Muscle of arm (tissue), 1 donor: ENCODE measurements at regions not wholly inside any gene's neighbourhood (a gene's known extent, or its start where the extent isn't known, plus 50 kb on each side); places are given as distances from the start of the nearest gene placed in this dataset.
"Not testable (repeated sequence)": the region's sequence is repeated elsewhere in the genome, so short reads cannot be mapped to it uniquely, and the experiment has no call there.

ENCODE experiments used
- DNase-seq: peaks from one replicate; pipeline ENCODE4 v3.0.0-alpha.2; 2013

DNA sequence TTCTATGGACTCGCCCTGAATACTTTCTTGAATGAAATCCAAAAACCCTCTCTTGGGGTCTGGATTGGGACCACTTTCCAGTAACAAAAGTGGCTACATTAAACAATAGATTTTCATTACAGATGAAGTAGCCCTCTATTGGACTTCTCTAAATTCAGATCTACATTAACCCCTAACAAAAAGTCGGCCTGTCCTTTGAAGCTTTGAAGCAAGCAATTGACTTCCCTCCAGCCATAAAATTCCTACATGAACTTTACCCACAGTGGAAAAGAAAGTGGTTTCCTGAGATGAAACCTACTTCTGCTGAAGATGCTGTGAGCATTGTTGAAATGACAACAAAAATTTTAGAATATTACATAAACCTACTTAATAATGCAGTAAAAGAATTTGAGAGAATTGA lies 967.1 kb upstream of the ROBO1 start:
- DNase-seq: no peak

DNA sequence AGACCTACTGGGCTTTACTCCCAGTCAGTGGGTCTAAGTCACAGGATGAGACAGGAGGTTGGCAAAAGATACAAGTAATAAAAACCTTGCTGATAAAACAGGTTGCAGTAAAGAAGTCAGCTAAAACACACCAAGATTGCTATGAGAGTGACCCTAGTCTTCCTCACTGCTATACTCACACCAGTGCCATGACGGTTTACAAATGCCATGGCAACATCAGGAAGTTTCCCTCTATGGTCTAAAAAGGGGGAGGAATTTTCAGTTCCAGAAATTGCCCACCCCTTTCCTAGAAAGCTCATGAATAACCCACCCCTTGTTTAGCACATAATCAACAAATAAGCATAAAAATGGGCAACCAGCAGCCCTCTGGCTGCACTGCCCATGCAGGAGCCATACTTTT lies 966.7 kb upstream of the ROBO1 start:
- DNase-seq: no peak

- DNase-seq: no peak
Measured at GRCh38 chr3:80733522-80734176, 965.9 kb upstream of the ROBO1 start.

- not testable (repeated sequence) for DNase-seq
Measured at GRCh38 chr3:80727561-80727960, 959.8 kb upstream of the ROBO1 start.

DNA sequence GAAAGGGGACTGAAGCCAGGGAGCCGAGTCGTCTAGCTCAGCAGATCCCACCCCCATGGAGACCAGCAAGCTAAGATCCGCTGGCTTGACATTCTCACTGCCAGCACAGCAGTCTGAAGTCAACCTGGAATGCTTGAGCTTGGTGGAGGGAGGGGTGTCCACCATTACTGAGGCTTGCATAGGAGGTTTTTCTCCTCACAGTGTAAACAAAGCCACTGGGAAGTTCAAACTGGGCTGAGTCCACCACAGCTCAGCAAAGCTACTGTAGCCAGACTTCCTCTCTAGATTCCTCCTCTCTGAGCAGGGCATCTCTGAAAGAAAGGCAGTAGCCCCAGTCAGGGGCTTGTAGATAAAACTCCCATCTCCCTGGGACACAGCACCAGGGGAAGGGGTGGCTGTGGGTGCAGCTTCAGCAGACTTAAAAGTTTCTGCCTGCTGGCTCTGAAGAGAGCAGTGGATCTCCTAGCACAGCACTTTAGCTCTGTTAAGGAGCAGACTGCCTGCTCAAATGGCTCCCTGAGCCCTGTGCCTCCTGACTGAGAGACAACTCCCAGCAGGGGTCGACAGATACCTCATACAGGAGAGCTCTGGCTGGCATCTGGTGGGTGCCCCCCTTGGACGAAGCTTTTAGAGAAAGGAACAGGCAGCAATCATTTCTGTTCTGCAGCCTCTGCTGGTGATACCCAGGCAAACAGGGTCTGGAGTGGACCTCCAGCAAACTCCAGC lies 942.0 kb upstream of the ROBO1 start:
- not testable (repeated sequence) for DNase-seq

- DNase-seq: no peak
Measured at GRCh38 chr3:80705290-80705689, 937.5 kb upstream of the ROBO1 start.

DNA sequence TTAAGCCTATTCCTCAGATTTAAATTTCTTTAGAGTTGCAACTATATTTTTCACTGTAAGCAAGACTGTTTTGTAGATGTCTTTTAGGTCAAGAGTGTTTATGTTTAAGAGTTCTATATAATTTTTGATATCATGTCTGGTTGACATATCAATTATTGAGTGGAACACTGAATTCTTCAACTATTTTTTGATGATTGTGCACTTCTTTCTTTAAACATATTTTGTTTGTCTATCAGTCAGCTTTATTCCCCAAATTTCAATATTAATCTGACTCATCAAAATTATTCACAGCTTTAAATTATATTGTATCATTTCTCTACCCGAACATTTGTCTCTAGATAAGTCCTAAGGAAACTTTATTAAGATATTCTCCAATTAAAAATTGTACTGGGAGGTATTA lies 933.6 kb upstream of the ROBO1 start:
- no peak for DNase-seq

DNA sequence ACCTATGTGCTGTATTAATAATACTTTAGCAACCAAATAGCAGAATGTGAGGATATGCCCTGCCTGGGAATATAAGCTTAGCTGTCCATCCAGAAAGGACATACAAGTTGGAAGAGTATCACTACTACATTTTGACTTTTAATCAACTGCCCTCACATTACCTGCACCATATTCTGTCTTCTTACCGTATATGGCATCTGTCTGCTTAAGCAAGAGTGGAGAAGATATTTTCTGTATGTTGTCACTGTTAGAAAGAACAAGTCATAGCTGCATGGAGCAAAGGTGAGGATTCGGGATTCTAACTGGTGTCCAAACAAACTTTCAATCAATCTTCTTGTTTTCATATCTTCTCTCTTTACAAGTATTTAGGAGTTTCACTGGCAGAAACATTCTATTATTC lies 929.5 kb upstream of the ROBO1 start:
- DNase-seq: no peak

- no peak for DNase-seq
Measured at GRCh38 chr3:80696280-80696679, 928.5 kb upstream of the ROBO1 start.

DNA sequence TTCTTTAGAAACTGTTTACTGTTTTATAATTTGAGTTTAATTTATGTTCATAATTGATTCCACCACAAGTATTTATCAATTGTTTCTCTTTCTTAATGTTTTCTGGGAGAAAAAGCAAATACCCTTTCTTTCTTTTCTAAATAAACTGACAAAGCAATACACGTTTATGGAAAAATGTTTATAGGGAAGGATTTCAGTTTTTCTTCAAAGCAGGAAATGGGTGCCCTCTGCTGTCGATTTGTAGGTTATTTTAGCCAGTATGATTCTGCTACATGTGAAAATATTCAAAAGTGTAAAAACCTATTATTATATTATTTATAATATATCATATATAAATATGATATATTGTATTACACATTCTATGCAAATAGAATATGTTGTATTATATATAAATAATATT lies 921.0 kb upstream of the ROBO1 start:
- DNase-seq: peak; percentile 19

GRCh38 chr3:80682951-80683350 lies 915.2 kb upstream of the ROBO1 start:
- no peak for DNase-seq

GRCh38 chr3:80682235-80682634 lies 914.4 kb upstream of the ROBO1 start:
- no peak for DNase-seq

- peak; percentile 1 for DNase-seq
Measured at GRCh38 chr3:80677796-80678195, 910.0 kb upstream of the ROBO1 start.

DNA sequence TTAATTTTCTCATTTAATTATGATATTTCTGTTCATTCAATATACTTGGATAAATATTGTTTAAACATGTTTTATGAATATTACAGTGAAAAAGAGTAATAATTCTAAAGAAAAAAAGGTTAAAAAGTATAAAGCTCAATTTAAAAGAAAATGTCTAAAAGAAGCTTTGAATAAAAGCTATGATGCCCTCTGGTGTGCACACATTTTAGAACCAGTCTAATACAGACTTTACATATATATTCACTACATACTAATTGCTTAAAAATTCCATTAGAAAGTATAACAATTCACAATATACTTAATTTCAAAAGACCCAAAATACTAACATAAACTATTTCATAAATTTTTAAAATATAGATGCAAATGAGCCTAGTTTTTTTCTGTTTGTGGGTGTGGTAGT lies 909.1 kb upstream of the ROBO1 start:
- no peak for DNase-seq

- DNase-seq: no peak
Measured at GRCh38 chr3:80676261-80676660, 908.5 kb upstream of the ROBO1 start.

- DNase-seq: no peak
Measured at GRCh38 chr3:80675790-80676189, 908.0 kb upstream of the ROBO1 start.

GRCh38 chr3:80668600-80669294 lies 900.9 kb upstream of the ROBO1 start:
- no peak for DNase-seq

DNA sequence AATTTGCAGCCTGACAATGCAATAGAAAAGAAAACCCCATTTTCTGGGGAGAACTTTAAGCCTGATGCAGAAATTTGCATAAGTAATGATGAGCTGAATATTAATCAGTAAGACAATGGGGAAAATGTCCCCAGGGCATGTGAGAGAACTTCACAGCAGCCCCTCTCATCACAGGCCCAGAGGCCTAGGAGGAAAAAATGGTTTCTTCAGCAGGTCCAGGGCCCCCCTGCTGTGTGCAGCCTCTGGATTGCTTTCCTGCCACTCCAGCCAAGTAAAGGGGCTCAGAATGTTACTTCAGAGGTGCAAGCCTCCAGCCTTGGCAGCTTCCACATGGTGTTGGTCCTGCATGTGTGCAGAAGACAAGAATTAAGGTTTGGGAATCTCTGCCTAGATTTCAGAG lies 900.3 kb upstream of the ROBO1 start:
- DNase-seq: no peak

DNA sequence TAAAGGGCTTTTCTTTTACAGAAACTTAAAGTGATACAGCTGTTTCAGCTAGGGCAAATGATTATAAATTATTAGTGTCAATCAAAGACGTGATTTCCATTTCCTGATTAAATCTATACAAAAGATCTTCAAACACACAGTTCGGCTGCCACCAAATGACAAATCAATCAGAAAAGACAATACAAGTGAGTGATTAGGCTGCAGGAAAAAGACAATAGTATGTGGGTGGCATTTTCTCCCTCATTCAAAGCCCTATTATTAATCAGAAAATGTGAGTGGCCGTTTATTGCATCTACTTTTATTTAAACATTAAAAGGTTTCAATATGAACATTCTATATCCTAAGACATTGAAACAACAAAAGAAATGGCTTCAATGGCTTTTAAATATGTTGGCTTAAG lies 895.6 kb upstream of the ROBO1 start:
- DNase-seq: no peak

GRCh38 chr3:80655216-80655615 lies 887.4 kb upstream of the ROBO1 start:
- no peak for DNase-seq

GRCh38 chr3:80649170-80649569 lies 881.4 kb upstream of the ROBO1 start:
- DNase-seq: no peak

DNA sequence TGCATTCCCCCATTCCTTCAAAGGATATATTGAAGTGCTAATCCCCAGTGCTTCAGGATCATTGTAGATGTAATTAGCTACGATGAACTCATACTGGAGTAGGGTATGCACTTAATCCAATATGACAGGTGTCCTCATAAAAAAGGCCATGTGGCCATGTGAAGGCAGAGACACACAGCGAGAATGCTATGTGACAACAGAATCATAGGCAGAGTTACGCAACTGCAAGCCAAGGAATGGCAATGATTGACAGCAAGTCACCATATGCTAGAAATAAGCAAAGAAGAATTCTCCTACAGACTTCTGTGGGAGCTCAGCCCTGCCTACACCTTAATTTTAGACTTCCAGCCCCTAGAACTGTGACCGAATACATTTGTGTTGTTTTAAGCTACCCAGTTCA lies 875.6 kb upstream of the ROBO1 start:
- no peak for DNase-seq
